Tibial artery (tissue), 4 donors: ENCODE measurements at regions not wholly inside any gene's neighbourhood (a gene's known extent, or its start where the extent isn't known, plus 50 kb on each side); places are given as distances from the start of the nearest gene placed in this dataset.

ENCODE experiments used
- DNase-seq, 2 donors: peaks; one replicate each; pipeline ENCODE4 v3.0.0-alpha.2; 2019
- H3K27ac ChIP-seq, 2 donors: fragments of 200-600 bp; sonication (generic) in 1 of 2; 1 replicate in 1 of 2; 2 replicates in 1 of 2; pipeline ENCODE4 v1.5.1; 2018 to 2019; ENCODE audit warnings: mild to moderate bottlenecking in 1 of 2
- H3K27me3 ChIP-seq, 2 donors: fragments of 200-600 bp; sonication (generic) in 1 of 2; one replicate each; pipeline versions ENCODE4 v1.5.1 to v1.6.0; 2016 to 2019
- H3K36me3 ChIP-seq, 3 donors: fragments of 200-600 bp; sonication (generic) in 2 of 3; one replicate each; pipeline ENCODE4 v1.5.1; 2016 to 2019; ENCODE audit warnings: mild to moderate bottlenecking in 2 of 3
- H3K4me1 ChIP-seq, 4 donors: fragments of 200-600 bp; sonication (generic) in 2 of 4; 1 replicate in 3 of 4; 2 replicates in 1 of 4; pipeline ENCODE4 v1.5.1; 2016 to 2019
- H3K4me3 ChIP-seq, 2 donors: fragments of 200-600 bp; sonication (generic) in 1 of 2; 1 replicate in 1 of 2; 2 replicates in 1 of 2; pipeline ENCODE4 v1.5.1; 2018 to 2019; ENCODE audit warnings: mild to moderate bottlenecking in 2 of 2
- H3K9me3 ChIP-seq, 3 donors: fragments of 200-600 bp; sonication (generic) in 1 of 3; one replicate each; pipeline ENCODE4 v1.5.1; 2016 to 2019
- intact Hi-C: fragments of 100-400 bp; cut with DNase I; formaldehyde crosslinking; loops from one replicate; pipeline ENCODE4 v1.15.0; 2023; ENCODE audit warnings: low total_unique reads
- TF ChIP-seq, protein P1 (sequence below), 2 experiments: fragments of 200-600 bp in 1 of 2; fragments of 450-650 bp in 1 of 2; IDR thresholded peaks; one replicate each; pipeline ENCODE4 v1.5.1; 2017 to 2019; ENCODE audit warnings: antibody characterized with exemption in 2 of 2, mild to moderate bottlenecking in 1 of 2, moderate library complexity in 1 of 2

DNA sequence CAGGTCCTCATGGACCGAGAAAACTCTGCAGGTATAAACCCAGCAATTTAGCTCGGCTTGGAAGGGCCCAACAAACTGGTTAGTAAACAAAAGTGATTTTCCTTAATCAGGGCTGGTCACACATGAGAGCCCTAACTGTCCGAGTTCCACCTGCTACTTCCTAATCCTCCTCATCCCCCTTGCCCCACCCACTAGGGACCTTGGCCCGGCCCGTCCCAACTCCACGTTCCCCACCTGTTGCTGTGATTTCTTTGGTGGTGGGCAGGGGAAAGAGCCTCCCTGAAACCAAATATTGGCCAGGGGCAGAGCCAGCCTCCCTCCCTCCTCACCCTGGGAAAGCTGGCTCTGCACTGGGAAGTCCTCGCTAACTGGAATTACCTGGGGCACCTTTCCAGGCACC, 304.2 kb upstream of the PROX1 start:
- H3K4me1 ChIP-seq: no peaks in the 10 kb centered on the region
- no peaks in the 10 kb centered on the region for H3K9me3 ChIP-seq

DNA sequence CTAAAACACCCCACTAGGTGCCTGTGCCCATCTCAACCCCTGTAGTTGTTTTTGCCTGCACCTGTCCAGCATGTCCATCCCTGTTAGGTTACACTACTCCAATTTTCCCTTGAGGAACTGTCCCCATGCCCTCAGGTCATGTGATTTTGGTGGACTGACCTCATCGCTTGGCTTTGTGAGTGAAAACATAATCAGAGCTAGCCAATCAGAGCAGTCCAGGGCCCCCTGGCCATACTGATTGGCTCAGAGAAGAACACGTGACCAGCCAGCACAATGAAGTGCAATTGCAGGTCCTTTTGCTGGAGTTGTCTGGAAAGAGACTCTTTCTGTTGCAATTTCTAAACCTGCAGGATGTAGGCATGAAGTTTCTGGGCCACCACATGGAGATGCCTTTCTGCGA, 303.3 kb upstream of the PROX1 start:
- no peak overlapping the region for H3K27ac ChIP-seq
- no peak overlapping the region for H3K4me3 ChIP-seq
- no peaks in the 10 kb centered on the region for H3K9me3 ChIP-seq
- no peaks in the 10 kb centered on the region for H3K27me3 ChIP-seq
- H3K36me3 ChIP-seq: no peaks in the 10 kb centered on the region
- TF ChIP-seq, protein P1, sequence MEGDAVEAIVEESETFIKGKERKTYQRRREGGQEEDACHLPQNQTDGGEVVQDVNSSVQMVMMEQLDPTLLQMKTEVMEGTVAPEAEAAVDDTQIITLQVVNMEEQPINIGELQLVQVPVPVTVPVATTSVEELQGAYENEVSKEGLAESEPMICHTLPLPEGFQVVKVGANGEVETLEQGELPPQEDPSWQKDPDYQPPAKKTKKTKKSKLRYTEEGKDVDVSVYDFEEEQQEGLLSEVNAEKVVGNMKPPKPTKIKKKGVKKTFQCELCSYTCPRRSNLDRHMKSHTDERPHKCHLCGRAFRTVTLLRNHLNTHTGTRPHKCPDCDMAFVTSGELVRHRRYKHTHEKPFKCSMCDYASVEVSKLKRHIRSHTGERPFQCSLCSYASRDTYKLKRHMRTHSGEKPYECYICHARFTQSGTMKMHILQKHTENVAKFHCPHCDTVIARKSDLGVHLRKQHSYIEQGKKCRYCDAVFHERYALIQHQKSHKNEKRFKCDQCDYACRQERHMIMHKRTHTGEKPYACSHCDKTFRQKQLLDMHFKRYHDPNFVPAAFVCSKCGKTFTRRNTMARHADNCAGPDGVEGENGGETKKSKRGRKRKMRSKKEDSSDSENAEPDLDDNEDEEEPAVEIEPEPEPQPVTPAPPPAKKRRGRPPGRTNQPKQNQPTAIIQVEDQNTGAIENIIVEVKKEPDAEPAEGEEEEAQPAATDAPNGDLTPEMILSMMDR (IDR thresholded peaks at IDR 0.05): no peak
- no peak for DNase-seq
- intact Hi-C loops: no loop called here
- H3K4me1 ChIP-seq: no peaks in the 10 kb centered on the region

More for the DNA sequence above, 304.2 kb upstream of the PROX1 start:
- no peaks in the 10 kb centered on the region for H3K36me3 ChIP-seq
- no peak overlapping the region for H3K4me3 ChIP-seq
- TF ChIP-seq, protein P1 (IDR thresholded peaks at IDR 0.05): no peak
- DNase-seq: no peak
- no peak overlapping the region for H3K27ac ChIP-seq
- intact Hi-C loops: no loop called here
- H3K27me3 ChIP-seq: no peaks in the 10 kb centered on the region

DNA sequence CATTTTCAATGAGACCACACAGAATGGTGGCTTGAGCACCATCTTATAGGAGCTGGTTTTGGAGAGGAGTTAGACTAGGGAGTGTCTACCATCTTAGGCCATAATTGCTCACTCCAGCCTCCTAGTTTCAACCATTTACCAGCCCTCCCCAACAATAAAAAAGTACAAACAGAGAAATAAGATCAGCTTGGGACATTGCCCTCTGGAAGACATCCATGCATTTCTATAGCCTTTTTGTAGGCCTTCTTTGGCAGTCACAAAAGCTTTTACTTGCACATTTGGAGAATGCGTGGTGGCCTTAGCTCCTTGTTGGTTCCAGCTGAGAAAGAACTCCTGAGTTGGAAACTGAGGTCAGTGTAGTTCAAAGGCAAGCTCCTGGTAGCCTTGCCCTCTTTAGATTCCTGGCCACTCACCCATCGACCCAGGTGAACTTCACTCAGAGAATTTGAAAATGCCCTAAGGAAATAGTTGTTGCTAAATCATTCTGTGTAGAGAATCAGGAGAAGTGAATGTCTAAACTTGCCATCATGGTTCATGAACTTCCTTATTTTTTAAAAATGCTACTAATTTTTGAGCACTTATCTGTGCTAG, 301.7 kb upstream of the PROX1 start:
- Histone ChIP-seq H3K4me1 (no peaks in the 10 kb centered on the region), H3K4me3 (no peak overlapping the region), H3K27ac (no peak overlapping the region), H3K27me3 (no peaks in the 10 kb centered on the region), H3K36me3 (no peaks in the 10 kb centered on the region), H3K9me3 (no peaks in the 10 kb centered on the region)
- intact Hi-C loops: no loop called here
- TF ChIP-seq, protein P1 (IDR thresholded peaks at IDR 0.05): no peak
- no peak for DNase-seq

DNA sequence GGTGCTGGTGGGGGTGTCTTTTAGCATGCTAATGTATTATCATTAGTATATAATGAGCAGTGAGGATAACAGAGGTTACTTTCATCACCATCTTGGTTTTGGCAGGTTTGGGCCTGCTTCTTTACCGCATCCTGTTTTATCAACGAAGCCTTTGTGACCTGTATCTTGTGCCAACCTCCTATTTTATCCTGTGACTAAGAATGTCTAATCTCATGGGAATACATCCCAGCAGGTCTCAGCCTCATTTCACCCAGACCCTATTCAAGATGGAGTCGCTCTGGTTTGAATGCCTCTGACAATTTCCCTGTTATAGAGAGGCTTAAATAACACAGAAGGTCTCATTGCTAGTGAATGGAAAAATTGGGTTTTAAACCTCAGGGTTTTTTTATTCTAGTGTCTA, 300.8 kb upstream of the PROX1 start:
- Histone ChIP-seq H3K36me3 (no peaks in the 10 kb centered on the region), H3K9me3 (no peaks in the 10 kb centered on the region), H3K27me3 (peaks cover 0 to 2% of the 10 kb centered on the region in 2 donors), H3K27ac (no peak overlapping the region), H3K4me1 (no peaks in the 10 kb centered on the region), H3K4me3 (no peak overlapping the region)
- intact Hi-C loops: no loop called here
- TF ChIP-seq, protein P1 (IDR thresholded peaks at IDR 0.05): no peak
- no peak for DNase-seq

DNA sequence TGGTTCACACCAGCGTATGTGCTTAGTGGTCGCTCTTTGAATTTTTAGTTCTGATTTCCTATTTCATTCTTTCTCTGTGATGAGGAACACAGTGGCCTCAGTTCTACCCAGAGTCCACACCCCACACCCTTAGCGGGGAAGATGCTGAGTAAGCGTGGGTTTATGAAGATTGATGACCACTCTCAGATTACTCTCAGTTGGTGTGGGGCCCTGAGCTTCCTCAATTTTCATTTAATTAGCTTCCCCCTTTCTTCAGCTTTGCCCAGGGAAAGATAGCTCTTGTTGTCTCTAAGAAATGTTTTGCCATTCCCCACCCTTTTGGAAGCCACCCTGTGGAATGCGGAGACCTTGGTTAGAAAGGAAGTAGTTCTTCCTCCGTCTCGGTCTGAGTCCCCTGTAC, 299.9 kb upstream of the PROX1 start:
- DNase-seq: no peak
- Histone ChIP-seq H3K9me3 (no peaks in the 10 kb centered on the region), H3K36me3 (no peaks in the 10 kb centered on the region), H3K4me1 (no peaks in the 10 kb centered on the region), H3K27ac (no peak overlapping the region), H3K27me3 (peaks cover 0 to 2% of the 10 kb centered on the region in 2 donors), H3K4me3 (no peak overlapping the region)
- intact Hi-C loops: no loop called here
- TF ChIP-seq, protein P1 (IDR thresholded peaks at IDR 0.05): no peak

DNA sequence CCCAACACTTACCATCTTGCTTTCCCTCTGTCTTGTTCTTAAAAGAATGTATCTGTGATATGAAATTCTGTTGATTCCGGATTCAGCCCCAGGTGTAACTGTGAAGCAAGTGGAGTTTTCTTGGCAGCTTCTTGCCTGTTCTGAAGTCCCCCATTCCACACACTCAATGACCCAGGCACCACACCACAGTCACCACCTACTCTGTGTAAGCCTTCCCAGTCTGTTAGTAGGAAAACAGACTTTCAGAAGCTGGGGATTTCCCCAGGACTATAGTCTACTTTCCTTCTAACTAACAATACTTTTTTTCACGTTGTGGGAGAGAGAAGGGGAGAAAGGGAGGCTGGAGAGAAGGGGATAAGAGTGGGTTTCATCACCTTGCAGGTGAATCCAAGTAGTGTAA, 299.1 kb upstream of the PROX1 start:
- no peaks in the 10 kb centered on the region for H3K36me3 ChIP-seq
- H3K4me1 ChIP-seq: no peaks in the 10 kb centered on the region
- no peak overlapping the region for H3K4me3 ChIP-seq
- DNase-seq: no peak
- intact Hi-C loops: no loop called here
- H3K9me3 ChIP-seq: no peaks in the 10 kb centered on the region
- no peak overlapping the region for H3K27ac ChIP-seq
- TF ChIP-seq, protein P1 (IDR thresholded peaks at IDR 0.05): no peak
- H3K27me3 ChIP-seq: peaks cover 0 to 2% of the 10 kb centered on the region in 2 donors
